HepG2 (cell line): ENCODE measurements at regions not wholly inside any gene's neighbourhood (a gene's known extent, or its start where the extent isn't known, plus 50 kb on each side); places are given as distances from the start of the nearest gene placed in this dataset.
"Not testable (repeated sequence)": the region's sequence is repeated elsewhere in the genome, so short reads cannot be mapped to it uniquely, and the experiment has no call there.

ENCODE experiments used
- ATAC-seq: fragments of 200-7000 bp; cut with Tn5 transposase; 3 replicates; pipeline ENCODE4 v1.9.1; 2020; ENCODE audit warnings: mild to moderate bottlenecking, moderate library complexity
- BruUV-seq: library from RNA; stranded (reverse); fragments of 400-500 nt; replicated peaks from 2 replicates; lab custom pipeline; 2021; lab: Mats Ljungman, UMichigan
- CTCF ChIA-PET: fragments of 300-600 bp; formaldehyde crosslinking; extraction: SDS; loops from one replicate; lab custom pipeline; 2021; ENCODE audit warnings: low total read pairs, inconsistent platforms, low intra/inter-chr PET ratio; lab: Yijun Ruan, JAX
- POLR2A ChIA-PET: fragments of 350-600 bp; sonication (Branson Sonifier 250); formaldehyde crosslinking; loops from one replicate; lab custom pipeline; 2020; ENCODE audit warnings: antibody characterized with exemption, inconsistent platforms; lab: Yijun Ruan, JAX
- DNase-seq: peaks from one replicate; pipeline ENCODE4 v3.0.0-alpha.2; 2015; ENCODE audit warnings: low spot score
- FAIRE-seq: peaks from 3 replicates; lab custom pipeline; 2011; peaks lifted over from hg19 to GRCh38; lab: Jason Lieb, UNC
- H2AFZ ChIP-seq: one replicate; pipeline ENCODE4 v1.6.1; 2011; ENCODE audit warnings: low read length, inconsistent platforms
- H3K27ac ChIP-seq: fragments of 300-600 bp; 3 replicates; pipeline ENCODE4 v1.8.0; 2011; ENCODE audit warnings: mixed run types, mild to moderate bottlenecking, mixed read lengths, low read length, inconsistent platforms; ENCODE audit not compliant: insufficient read depth; ENCODE audit errors: extremely low read length
- H3K27me3 ChIP-seq, 2 experiments: fragments of 200-600 bp in 1 of 2; 2 replicates in 1 of 2; 3 replicates in 1 of 2; pipeline versions ENCODE4 v1.6.0 to v1.8.0; 2011; ENCODE audit warnings: low read length in 2 of 2, mild to moderate bottlenecking in 2 of 2, moderate library complexity in 2 of 2, inconsistent platforms in 1 of 2; ENCODE audit not compliant: insufficient read depth in 2 of 2, control insufficient read depth in 1 of 2
- H3K36me3 ChIP-seq, 2 experiments: fragments of 200-600 bp in 1 of 2; replicated peaks in 1 of 2; 2 replicates in 1 of 2; 3 replicates in 1 of 2; pipeline versions ENCODE4 v1.5.1 to v1.8.0; 2011; ENCODE audit warnings: low read length in 2 of 2, inconsistent platforms in 1 of 2; ENCODE audit not compliant: insufficient read depth in 2 of 2, control insufficient read depth in 1 of 2
- H3K4me1 ChIP-seq: 2 replicates; pipeline ENCODE4 v1.5.1; 2012; ENCODE audit warnings: low read length, inconsistent platforms; ENCODE audit not compliant: insufficient read depth
- H3K4me2 ChIP-seq: 2 replicates; pipeline ENCODE4 v1.6.0; 2011; ENCODE audit warnings: low read depth, low read length, inconsistent platforms
- H3K4me3 ChIP-seq, 3 experiments: fragments of 200-600 bp in 1 of 3; sonication (generic), shearing (Covaris generic) in 1 of 3; replicated peaks in 1 of 3; 2 replicates each; pipeline ENCODE4 v1.5.1; 2011 to 2016; ENCODE audit warnings: low read length in 3 of 3, inconsistent platforms in 2 of 3, low read depth in 2 of 3, mild to moderate bottlenecking in 2 of 3, control low read depth in 1 of 3, mixed read lengths in 1 of 3; ENCODE audit not compliant: insufficient read depth in 1 of 3
- H3K79me2 ChIP-seq: one replicate; pipeline ENCODE4 v1.6.1; 2011; ENCODE audit warnings: low read length, inconsistent platforms; ENCODE audit not compliant: insufficient read depth
- H3K9ac ChIP-seq: 2 replicates; pipeline ENCODE4 v1.6.0; 2011; ENCODE audit warnings: mild to moderate bottlenecking, low read depth, low read length, inconsistent platforms; ENCODE audit not compliant: insufficient read depth
- H3K9me3 ChIP-seq: 2 replicates; pipeline ENCODE4 v1.5.1; 2012; ENCODE audit warnings: mild to moderate bottlenecking, low read length
- H4K20me1 ChIP-seq: 2 replicates; pipeline ENCODE4 v1.6.0; 2011; ENCODE audit warnings: inconsistent platforms, mild to moderate bottlenecking, low read length, moderate library complexity; ENCODE audit not compliant: insufficient read depth
- ZFP41 ChIP-seq: sonication (generic); formaldehyde crosslinking; IDR thresholded peaks from 2 replicates; pipeline ENCODE4 v1.4.0; 2020; ENCODE audit warnings: mild to moderate bottlenecking, missing genetic modification reagents, borderline replicate concordance
- WGBS: methylation state at CpG from one replicate; pipeline ENCODE4 v1.1.6; 2017; ENCODE audit warnings: low lambda C conversion rate; 5-methylcytosine and 5-hydroxymethylcytosine counted together
- in situ Hi-C: cut with HindIII; loops from 2 replicates; pipeline ENCODE4 v1.10.0; 2017; ENCODE audit warnings: low pct_unique_long_range_greater_than_20kb; ENCODE audit not compliant: extremely low pct_ligation_motif_present
- intact Hi-C: fragments of 100-400 bp; cut with micrococcal nuclease; formaldehyde crosslinking; loops from one replicate; pipeline ENCODE4 v1.10.0; 2022; ENCODE audit not compliant: unreplicated experiment

DNA sequence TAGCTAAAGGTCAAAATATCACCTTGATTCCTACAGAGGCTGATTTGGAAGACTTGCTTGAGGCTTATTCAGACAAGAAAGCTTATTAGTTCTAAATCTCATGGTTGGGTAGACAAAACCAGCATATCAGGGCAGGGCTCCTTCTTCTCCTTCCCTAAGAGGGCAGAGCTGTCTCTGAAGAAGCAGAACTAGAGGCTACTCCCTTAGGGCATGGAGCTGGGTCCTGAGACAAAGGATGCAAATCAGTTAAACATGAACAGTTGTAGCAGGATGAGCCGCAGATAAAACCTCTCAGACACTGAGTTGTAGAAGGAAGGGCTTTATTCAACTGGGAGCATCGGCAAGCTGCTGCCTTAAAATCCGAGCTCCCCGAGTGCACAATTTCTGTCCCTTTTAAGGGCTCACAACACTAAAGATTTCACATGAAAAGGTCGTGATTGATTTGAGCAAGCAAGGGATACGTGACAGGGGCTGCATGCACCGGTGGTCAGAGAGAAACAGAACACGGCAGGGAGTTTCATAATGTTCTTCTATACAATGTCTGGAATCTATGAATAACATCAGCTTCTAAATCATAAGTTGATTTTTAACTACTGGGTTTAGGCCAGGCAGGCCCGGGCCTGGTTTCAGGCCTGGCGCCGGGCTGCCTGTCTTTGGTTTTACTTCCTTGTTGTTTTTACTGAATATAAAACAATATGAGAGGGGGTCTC is 508.2 kb downstream of the DOK5 start:
- not testable (repeated sequence) for BruUV-seq, FAIRE-seq
- WGBS: 35% methylated on average over 11 of the region's 11 CpGs

DNA sequence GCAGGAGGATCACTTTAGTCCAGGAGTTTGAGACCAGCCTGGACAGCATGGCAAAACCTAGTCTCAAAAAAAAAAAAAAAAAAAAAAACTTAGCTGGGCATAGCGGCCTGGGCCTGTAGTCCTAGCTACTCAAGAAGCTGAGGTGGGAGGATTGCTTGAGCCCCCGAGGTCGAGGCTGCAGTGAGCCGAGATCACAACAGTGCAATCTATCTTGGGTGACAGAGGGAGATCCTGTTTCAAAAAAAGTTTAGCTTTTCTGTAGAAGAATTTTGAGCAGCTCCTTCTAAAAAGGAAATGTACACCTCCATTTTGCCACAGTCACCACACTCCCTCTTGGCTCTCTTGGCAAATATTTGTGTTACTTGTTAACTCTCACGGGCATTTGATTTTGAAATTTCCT is 505.8 kb downstream of the DOK5 start:
- ChIA-PET POLR2A (no interaction called here), CTCF (no interaction called here)
- no peaks in the 10 kb centered on the region for H4K20me1 ChIP-seq
- no peaks in the 10 kb centered on the region for H3K27me3 ChIP-seq
- DNase-seq: no peak
- H3K4me3 ChIP-seq: no peak overlapping the region
- H3K9ac ChIP-seq: no peak overlapping the region
- no peak overlapping the region for H2AFZ ChIP-seq
- FAIRE-seq: no peak
- in situ Hi-C loops (no loop called here), intact Hi-C loops (loop anchor here (2.0 kb wide), 1 partner anchor 1268 kb away; the partner anchor contains the start of gene MC3R)
- TF ChIP-seq ZFP41 (CRISPR knock-in tag): no peak
- no peak overlapping the region for H3K4me2 ChIP-seq
- peaks cover 10% of the 10 kb centered on the region for H3K9me3 ChIP-seq
- no peak overlapping the region for H3K27ac ChIP-seq
- no peaks in the 10 kb centered on the region for H3K36me3 ChIP-seq
- WGBS: 1% methylated on average over 5 of the region's 5 CpGs
- H3K79me2 ChIP-seq: no peaks in the 10 kb centered on the region
- no peak for ATAC-seq
- BruUV-seq: no TSS peak
- H3K4me1 ChIP-seq: no peaks in the 10 kb centered on the region

More for the DNA sequence above, 508.2 kb downstream of the DOK5 start:
- H3K9me3 ChIP-seq: peaks cover 17% of the 10 kb centered on the region
- H3K36me3 ChIP-seq, POLR2A ChIA-PET, H3K4me2 ChIP-seq, H2AFZ ChIP-seq, intact Hi-C loops, H3K4me1 ChIP-seq, CTCF ChIA-PET, H3K4me3 ChIP-seq, H3K79me2 ChIP-seq, H3K27me3 ChIP-seq, in situ Hi-C loops, ATAC-seq, H3K9ac ChIP-seq, H3K27ac ChIP-seq, DNase-seq, H4K20me1 ChIP-seq: not testable (repeated sequence)
